CD4-positive, alpha-beta T cell treated with Interleukin-6 at 100 ng/mL for 8 hours (primary cell): ENCODE measurements at regions not wholly inside any gene's neighbourhood (a gene's known extent, or its start where the extent isn't known, plus 50 kb on each side); places are given as distances from the start of the nearest gene placed in this dataset.
"Not testable (repeated sequence)": the region's sequence is repeated elsewhere in the genome, so short reads cannot be mapped to it uniquely, and the experiment has no call there.

Experiments used
- DNase-seq: peaks from one replicate; pipeline ENCODE4 v3.0.0-alpha.2; 2020; ENCODE audit warnings: mixed read lengths, low spot score

DNA sequence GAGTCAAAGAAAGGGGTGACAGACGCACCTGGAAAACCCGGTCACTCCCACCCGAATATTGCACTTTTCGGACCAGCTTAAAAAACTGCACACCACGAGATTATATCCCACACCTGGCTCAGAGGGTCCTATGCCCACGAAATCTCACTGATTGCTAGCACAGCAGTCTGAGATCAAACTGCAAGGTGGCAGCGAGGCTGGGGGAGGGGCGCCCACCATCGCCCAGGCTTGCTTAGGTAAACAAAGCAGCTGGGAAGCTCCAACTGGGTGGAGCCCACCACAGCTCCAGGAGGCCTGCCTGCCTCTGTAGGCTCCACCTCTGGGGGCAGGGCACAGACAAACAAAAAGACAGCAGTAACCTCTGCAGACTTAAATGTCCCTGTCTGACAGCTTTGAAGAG is 185.1 kb upstream of the CXADR start:
- not testable (repeated sequence) for DNase-seq

DNA sequence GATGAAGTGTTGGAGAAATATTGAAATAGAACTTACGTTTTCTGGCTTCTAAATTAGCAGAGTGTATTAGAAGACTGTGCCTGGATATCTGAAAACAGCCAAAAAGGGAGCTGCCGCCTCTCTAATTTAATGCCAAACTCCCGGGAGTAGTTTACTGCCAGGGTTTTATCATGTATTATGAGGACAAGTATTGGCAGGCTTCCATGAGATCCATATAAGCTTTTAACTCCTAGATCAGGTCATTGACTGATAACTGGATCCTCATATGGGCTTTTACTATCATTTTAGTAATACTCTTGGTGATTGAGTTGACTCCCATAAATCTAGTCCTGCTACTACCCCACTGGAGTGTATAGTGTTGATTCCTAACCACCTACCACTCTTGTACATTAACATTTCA is 178.4 kb upstream of the CXADR start:
- DNase-seq, result no peak

DNA sequence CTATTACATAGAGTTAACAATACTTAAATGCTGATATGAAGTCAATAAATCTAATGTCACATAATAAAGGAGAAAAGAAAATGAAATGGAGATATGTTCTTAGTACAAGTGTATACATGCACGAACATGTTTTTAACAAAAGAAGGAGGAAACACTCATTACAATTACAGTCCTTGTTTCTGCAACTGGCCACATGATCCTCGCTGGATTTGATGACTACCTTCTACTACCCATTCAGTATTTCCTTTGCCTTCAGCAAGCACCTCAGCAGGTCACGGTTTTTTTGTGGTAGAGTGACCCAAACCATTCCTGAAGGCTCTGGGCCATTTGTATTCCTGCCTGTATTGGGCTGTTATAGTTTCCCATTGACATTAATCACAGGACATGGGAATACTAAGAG is 172.8 kb upstream of the CXADR start:
- no peak for DNase-seq

DNA sequence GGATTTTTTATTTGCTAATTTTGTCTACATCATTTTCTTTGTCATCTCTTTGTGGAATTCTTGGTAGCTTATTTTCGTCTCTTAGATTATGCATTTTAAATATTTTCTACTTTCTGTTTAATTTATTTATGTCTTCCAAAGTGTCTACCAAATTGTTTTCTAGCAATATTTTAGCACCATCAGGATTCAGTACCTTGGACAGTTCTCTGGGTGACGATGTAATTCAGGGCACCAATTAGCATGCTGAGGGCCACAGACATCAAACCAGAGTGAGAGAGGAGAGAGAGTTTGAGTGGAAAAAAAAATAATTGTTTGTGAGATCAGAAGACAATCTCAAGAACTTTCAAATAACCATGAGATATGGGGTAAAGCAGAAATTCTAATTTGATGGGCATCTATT is 169.8 kb upstream of the CXADR start:
- no peak for DNase-seq

DNA sequence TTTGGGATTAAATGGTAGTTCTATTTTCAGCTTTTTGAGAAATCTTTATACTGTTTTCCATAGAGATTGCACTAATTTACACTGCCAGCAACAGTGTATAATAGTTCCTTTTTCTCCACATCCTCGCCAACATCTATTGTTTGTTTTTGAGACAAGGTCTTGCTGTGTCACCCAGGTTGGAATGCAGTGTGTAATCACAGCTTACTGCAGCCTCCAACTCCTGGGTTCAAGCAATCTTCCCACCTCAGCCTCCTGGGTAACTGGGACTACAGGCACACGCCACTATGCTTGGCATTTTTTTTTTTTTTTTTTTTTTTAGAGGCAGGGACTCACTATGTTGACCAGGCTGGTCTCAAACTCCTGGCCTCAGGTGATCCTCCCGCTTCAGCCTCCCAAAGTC is 164.5 kb upstream of the CXADR start:
- no peak for DNase-seq

DNA sequence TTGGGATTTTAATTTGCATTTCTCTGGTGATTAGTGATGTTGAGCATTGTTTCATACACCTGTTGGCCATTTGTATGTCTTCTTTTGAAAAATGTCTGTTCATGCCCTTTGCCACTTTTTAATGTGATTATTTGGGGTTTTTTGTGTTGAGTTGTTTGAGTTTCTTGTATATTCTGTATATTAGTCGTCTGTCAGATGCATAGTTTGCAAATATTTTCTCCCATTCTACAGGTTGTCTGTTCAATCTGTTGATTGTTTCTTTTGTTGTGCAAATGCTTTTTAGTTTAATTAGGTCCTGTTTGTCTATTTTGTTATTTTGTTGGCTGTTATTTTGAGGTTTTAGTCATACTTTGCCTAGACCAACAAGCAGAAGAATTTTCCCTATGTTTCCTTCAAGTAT is 164.0 kb upstream of the CXADR start:
- DNase-seq, result no peak

DNA sequence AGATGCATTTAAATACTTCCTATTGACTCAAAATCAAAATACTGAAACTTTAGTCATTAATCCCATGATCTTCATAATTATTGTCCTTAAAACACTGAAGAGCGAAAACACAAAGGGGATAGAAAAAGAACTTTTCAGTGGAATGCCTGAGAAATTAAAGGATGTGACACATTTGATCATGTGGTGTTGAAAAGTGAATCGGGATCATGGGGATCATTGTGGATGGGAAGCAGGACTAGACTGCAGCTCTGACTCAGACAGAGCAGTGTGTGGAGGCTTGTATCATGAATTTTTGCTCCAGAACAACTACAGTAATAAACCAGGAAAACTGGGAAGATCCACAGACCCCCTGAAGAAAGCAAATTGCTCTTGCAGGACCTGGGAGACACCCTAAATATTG is 161.1 kb upstream of the CXADR start:
- DNase-seq, result no peak

DNA sequence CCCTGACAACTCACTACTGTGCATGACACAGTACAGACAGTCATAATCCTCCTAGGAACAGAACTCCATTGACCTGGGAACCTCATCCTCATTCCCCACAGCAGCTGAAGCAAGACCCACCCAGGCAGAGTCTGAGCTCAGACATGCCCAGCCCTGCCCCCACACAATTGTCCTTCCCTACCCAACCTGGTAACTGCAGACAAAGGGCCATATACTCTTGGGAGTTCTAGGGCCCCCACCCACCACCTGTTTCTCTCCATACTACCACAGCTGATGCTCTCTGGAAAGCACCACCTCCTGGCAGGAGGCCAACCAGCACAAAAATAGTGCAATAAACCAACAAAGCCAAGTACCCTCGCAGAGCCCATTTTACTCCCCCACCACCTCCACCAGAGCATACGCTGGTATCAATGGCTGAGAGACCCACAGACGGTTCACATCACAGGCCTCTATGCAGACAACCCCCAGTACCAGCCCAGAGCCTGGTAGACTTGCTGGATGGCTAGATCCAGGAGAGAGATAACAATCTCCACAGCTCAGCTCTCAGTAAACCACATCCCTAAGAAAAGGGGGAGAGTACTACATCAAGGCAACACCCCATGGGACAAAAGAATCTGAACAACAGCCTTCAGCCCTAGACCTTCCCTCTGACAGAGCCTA is 159.7 kb upstream of the CXADR start:
- no peak for DNase-seq

DNA sequence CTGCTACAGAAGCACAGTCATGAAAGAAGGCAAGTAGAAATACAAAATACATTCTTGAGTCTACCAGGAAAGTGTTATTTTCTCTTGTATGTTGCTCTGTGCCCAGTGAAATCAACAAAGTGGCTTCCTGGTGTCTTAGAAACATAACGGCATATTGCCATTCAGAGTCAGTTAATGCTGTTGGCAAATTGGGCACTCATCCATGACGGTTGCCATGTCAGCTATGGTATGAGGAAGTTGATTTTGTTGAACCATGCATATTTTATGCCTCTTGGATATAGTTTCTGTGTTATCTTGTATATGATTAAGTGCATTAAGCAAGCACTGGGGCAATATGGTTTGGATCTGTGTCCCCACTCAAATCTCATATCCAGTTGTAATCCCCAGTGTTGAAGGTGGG is 153.1 kb upstream of the CXADR start:
- no peak for DNase-seq

DNA sequence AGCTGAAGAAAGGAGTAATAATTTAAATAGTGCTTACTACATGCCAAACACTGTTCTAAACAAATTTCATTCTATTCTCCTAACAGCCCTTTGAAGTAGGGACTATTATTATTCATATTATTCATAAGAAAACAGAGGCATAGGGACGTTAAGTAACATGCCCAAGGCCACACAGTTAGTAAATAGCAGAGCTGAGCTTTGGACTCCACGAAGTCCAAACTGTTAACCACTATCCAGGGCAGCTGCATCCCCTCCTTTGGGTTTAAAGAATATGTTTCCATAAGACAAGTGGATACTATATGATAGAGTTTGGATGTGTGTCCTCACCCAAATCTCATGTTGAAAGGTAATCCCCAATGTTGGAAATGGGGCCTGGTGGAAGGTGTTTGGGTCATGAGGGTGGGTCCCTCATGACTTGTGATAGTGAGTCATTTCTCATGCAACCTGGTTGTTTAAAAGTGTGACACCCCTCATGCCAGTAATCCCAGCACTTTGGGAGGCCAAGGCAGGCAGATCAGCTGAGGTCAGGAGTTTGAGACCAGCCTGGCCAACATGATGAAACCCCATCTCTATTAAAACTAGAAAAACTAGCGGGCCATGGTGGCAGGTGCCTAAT is 144.0 kb upstream of the CXADR start:
- no peak for DNase-seq

DNA sequence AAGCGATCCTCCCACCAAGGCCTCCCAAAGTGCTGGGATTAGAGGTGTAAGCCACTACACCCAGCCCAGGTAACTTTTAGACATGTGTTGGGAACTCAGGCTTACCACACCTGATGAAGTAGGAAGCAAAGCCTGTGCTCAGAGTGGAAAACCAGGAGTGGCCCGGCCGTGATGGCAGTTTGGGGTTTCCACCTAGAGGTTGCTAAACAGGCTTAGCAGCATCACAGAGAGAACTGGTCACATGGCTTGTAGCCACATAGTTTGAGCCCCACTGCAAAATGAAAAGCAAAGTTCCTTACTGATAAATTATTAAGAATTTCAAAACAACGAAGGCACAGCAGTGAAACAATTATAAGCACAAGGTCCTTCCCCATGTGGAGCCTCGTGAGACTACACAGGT is 142.6 kb upstream of the CXADR start:
- DNase-seq, result no peak

DNA sequence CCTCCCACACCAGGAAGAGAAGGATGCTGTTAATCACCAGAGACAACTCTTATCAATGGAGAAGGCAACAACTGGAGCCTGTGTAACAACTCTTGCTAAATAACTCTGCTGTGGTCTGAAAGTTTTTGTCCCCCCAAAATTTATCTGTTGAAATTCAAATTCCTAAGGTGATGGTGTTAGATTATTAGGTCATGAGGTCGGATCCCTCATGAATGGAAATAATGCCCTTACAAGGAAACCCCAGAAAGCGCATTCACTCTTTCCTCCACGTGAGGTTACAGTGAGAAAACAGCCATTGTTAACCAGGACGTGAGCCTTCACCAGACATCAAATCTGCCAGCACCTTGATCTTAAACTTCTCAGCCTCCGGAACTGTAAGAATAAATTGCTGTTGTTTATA is 141.9 kb upstream of the CXADR start:
- no peak for DNase-seq

DNA sequence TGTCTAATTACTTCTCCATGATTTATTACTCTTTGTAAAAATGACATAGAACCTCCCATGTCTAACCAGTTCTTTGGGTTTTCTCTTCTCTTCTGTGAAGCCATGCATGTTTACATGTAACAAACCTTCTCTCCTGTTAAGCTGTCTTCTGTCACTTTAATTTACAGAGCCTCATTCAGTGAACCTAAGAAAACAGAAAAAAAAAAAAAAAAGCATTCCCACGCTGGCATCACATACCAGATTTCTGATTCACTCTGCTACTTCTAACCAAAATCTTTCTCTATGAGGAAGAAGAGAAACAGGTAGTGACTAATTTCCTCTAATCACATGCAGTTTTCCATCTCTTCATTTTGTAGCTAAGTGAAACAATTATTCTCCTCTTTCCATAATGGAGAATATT is 141.4 kb upstream of the CXADR start:
- no peak for DNase-seq

DNA sequence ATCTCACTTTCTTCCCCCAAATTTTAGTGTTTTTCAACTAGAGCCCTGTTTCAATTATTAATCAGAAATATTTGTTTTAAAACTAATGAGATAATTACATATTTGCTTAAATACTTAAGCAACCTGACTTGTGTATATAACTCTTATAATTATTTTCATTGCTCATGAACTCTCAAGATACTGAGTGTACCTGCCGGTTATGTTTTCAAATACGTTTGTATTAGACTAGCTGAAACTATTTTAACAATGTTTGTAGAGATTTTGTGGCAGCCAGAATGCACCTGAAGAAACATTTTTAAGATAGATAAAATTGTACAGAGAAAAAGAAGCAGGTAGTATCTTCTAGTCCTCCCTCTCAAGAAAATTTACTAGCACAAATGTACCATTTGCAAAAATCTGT is 140.6 kb upstream of the CXADR start:
- DNase-seq, result no peak

DNA sequence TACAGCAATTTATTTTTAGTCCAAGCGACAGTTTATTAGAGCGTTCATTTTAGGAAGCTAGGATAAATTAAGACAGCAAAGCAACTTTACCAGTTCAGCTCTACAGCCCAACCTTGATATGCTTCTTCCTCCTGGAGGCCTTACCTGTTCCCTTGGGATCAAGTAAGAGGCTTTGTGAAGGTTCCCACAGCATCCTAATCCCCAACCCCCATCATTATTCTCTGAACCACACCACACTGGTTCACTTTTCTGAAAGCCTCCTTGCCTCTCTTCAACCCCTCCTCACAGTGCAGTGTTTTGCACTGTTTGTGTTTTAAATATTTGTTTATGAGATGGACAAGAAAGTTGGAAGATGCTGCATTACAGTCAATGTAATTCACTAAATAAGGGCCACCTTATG is 126.3 kb upstream of the CXADR start:
- DNase-seq, result no peak

DNA sequence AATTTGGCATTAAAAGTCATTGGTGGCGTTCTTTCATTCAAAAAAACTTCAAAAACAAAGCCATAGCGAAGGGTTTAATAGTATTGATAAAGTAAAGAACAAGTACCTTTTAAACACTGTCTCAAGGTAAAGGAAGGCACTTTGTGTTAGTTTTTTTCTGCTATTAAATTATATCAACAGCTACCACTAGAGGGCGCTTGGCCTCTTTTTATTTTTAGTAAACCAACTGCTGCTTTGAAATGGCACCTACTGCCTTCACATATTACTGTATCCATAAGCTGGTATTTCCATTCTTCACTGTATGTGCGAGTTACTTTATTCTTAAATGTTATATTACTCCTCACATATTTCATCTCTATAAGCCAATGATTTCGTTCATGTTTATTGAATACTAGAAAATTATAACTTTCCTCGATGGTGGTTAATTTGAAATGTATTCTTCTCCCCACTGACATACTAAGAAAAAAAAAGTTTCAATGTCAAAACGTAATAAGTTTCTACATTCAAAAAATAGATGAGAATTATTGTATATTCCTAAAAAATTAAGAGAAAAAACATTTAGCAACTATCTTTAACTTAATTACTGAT is 125.7 kb upstream of the CXADR start:
- peak; percentile 59 for DNase-seq

DNA sequence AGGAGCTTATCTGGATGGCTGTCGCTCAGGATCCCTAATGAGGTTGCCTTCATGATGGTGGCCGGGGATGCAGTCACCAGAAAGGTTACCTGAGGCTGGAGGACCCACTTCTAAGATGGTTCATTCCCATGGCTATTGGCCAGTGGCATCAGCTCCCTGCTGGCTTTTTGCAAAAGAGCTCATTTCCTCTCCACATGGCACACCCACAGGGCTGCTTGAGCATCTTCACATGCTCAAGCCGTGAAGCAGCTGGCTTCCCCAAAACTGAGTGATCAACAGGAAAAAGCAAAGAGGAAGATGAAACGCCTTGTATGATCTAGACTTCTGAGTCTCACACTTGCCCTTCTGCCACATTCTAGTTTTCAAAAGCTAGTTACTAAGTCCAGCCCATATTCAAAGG is 124.6 kb upstream of the CXADR start:
- DNase-seq, result no peak

DNA sequence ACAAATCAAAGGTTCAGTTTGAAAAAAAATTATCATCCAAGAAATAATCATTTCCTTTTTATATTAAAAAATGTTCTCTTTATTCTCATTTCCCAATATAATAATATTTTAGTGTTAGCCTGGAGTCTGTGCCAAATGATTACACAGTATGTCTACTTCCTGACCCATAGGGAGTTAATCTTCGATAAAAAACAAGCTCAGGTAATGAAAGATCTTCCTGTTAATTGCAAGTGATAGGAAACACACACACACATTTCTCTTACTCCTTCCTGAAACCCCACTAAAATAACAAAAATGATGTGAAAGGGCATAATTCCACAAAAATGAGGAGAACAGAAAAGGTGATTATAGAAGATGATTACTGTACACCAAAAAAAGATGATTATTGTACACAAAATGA is 123.5 kb upstream of the CXADR start:
- DNase-seq, result no peak

DNA sequence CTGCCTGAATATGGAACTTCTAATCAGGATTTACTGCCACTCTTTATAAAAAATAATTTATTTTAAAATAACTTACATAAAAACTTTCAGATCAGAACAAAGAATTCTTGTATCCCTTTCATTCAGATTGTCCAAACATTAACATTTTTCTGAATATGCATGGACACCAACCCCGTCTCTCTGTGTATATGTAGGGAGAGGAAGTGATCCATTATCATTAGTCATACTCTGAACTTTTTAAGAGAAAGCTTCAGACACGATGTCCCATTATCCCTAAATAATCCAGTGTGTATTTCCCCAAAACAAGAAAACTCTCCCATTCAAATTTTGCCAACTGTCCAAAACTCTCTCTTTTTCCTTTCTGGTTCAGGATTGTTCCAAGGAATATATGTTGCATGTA is 122.3 kb upstream of the CXADR start:
- DNase-seq, result no peak

DNA sequence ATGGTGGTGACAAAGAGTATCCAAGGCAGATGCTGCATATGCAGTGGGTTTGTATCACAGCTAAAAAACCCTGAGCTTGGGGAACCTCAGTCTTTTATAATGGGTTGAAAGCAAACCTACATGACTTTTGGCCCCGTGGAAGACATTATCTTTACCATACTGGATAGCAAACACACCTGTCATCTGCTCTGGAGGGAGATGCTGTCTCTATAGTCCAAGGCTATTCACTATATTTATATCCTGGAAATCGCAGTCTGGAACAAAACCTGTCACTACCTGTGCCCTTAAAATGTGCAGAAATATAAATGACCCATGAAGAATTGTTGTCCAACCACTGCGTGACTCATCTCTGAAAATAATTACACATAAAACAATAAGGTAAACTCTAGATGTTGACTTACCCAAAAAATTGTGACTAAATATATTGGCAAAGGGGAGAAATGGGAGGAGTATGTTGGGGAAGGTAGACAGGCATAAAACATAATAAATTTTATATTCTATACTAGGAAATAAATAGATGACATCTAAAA is 121.0 kb upstream of the CXADR start:
- DNase-seq, result no peak

DNA sequence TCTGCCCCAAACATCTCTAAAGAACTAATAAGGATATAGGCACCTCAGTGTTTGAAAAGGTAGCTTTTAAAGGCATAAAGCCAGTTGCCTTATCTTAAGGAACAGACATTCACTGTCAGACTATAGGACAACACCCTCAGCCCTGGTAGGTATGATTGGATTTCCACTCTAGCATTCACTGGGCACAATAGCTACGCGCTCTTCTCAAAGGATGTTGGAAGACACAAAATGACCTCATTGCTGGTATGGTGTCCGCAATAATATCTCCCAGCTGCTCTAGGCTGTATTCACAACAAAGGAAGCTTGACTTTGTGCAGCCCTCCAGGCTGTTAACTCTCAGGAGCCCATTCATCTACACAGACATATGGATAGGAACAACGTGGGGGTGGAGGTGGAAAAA is 119.4 kb upstream of the CXADR start:
- no peak for DNase-seq

DNA sequence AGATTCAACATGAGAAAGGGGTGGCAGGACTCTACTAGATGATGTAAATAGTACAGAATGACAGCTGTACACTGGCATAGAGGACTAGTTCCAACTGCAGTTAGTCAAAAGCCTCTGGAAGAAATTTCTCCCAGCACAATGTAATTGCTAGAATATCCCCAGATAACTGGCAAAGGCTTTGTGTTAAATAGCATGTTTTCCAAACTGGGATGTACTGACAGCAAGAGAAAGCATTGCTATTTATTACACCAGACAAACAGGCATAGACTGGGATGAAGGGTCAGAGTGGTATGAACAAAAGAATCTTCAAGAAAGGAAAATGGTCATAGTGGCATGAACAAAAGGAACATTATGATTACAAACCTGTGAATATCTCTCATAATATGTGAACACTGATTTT is 115.9 kb upstream of the CXADR start:
- DNase-seq, result no peak

DNA sequence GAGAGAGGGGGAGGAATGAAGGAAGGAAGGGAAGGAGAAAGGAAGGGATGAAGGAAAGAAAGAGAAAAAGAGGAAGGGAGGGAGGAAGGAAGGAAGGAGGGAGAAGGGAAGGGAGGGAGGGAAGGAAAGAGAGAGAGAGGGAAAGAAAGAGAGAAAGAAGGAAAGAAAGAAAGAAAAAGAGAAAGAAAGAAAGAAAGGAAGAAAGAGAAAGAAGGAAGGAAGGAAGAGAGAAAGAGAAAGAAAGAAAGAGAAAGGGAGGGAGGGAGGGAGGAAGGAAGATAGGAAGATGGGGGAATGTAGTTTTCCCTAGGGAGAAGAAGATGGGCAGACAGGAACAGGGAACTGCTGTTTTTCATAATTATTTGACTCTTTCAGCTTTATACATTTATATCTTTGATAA is 115.1 kb upstream of the CXADR start:
- DNase-seq, result no peak

DNA sequence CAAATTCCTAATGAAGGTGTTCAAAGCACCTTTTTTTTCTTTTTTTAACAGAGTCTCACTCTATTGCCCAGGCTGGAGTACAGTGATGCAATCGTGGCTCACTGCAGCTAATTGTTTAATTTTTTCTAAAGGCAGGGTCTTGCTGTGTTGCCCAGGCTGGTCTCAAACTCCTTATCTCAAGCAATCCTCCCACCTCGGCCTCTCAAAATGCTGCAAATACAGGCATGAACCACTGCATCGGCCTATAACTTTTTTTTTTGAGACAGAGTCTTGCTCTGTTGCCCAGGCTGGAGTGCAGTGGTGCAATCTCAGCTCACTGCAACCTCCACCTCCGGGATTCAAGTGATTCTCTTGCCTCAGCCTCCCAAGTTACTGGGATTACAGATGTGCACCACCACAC is 113.9 kb upstream of the CXADR start:
- not testable (repeated sequence) for DNase-seq
